NCI-H1417 treated with DMSO at 0.1 percent for 48 hours (cell line): ENCODE measurements at regions not wholly inside any gene's neighbourhood (a gene's known extent, or its start where the extent isn't known, plus 50 kb on each side); places are given as distances from the start of the nearest gene placed in this dataset.
"Not testable (repeated sequence)": the region's sequence is repeated elsewhere in the genome, so short reads cannot be mapped to it uniquely, and the experiment has no call there.

Experiments used
- DNase-seq: peaks from one replicate; lab custom pipeline; 2025; lab: John Stamatoyannopoulos, UW

GRCh38 chr2:7430421-7430868 lies 513.2 kb downstream of the RNF144A start:
- no peak for DNase-seq

DNA sequence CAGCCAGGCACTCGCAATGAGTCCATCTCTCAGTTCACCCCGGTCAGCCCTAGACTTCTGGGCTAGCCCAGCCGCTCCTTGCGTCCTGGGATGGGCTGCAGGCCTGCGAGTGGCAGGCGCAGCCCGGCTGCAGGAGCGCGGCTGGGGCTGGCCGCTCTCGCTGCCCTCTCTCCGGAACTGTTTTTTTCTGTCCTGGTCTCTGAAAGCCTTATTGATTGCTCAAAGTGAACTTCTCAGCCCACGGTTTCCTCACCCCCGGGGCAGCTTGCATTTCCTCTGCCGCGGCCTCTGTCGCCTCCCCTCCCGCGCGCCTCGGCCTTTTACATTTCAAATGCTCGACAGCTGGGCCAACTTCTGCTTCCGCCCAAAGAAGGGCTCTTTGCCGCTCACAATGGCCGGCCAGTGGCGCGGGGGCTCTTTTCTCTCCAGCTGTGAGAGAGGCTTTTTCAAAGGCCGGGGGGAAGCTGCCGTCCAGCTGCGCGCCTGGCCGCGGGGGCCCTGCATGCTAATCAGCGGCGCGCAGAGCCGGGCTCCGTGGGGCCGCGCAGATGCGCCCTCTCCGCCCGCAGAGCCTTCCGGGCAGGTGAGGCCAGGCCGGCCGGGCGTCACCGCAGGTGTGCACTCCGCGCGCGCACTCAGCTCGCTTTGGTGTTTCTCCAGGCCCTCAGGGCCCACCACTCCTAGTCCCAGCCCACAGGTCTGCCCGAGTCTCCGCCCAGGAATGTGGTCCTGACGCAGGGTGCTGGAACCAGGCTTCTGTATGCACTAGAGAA lies 513.8 kb downstream of the RNF144A start:
- no peak for DNase-seq

DNA sequence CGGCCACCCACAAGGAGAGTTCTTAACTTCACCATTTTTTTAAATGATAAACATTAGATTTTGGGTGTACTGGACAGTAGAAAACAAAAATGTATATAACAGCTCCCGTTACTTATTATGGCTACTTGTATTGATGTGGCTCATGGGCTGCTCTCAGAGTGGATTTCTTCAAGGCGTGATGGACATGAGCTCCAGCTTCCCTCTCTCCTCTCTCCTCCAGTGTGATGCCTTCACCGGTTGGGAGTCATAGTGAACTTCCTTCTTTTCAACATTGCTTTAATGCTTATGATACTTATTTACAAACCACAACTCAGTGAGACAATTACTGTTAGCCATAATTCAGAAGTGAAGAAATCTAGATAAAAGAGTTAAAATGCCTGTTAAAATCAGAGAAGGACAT lies 515.2 kb downstream of the RNF144A start:
- no peak for DNase-seq

DNA sequence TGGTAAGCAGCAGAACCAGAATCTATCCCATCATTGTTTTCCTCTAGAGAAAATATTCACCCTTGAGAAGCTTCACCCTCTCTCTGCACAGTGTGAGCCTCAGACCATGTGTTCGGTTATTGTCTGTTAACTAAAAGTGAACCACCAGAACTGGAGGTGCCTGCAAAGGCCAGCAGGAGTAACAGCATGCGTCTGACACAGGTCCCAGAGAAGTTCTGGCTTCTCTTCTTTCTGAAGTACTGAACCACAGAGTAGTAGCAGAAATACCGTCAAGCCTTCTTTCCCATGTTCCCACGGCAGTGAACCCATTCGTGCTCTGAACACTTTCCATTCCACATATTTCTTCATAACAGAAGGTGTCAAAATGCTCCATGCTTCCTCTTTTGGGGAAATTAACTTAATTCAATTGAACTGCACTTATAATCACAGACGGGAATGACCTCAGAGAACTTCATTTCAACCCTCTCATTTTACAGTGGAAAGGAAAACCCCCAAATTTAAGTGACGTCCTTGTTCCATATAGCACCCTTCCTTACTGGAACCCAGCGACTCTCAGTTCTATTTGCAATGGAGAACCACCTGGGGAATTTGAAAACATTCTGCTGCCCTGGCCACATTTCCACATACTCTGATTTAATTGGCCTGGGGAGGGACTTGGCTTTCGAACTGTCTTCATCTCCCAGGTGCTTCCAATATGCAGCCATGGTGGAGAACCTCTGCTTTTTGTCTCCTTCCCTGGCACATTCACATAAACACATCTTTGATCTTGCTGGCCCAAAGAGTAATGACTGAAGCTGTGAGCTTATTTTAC lies 519.1 kb downstream of the RNF144A start:
- DNase-seq: no peak

GRCh38 chr2:7437141-7437540 lies 519.9 kb downstream of the RNF144A start:
- DNase-seq: no peak

DNA sequence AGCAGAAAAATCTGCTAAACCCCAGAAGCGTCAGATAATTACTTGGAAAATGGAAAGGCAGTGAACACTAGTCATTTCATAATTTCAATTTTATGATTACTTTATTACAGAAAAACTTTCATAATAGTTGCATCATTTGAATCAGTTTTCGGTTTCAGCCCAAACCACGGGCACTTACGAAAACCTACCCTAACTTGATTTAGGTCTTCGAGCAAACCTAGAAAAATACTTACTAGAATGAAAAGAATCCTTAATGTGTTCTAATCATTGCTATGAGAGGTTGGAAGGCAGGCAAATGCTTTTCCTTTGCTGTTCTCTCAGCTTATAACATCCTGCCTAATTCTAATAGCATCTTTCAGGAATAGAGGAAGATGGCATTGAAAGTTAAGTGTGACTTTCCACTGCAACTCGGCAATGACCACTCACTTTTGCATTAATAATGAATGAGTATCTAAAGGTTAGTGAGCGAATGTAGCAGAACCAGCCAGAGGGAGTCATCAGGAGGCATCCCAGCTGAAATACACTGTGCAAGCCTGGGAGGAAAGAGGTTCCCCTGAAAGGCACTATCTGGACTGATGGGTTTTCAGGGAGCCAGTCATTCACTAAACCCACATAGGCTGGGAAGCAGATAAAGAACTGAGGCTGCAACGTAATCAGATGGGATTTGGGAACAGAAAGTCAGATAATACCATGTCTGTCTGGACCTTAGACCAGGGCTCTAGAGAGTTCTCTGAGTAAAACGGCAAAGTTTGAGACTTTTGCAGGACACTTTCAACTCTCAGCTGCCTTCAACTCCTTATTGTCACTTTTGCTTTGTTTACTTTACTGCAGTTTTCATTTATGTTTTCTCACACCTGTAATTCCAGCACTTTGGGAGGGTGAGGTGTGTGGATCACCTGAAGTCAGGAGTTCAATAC lies 520.8 kb downstream of the RNF144A start:
- no peak for DNase-seq

DNA sequence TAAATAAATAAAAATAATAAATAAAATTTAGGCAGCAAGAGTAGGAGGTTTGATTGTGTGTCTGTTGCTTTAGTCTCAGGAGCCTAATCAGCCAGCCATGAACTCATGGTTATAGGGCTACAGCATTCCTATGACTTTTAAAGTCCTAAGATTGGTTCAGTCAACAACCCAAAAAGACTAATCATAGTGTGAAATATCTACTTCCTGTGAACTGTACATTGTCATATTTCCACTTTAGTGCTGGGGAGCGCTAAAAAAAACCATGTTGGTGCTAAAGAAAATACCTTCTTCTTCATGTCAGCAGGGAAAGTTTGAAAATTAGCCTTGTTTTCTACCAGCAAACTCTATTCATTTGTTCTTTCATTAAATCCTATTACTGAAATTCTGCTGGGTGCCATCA lies 521.6 kb downstream of the RNF144A start:
- DNase-seq: no peak

GRCh38 chr2:7440977-7441376 lies 523.8 kb downstream of the RNF144A start:
- no peak for DNase-seq

- DNase-seq: not testable (repeated sequence)
Observed at GRCh38 chr2:7441841-7442240, 524.6 kb downstream of the RNF144A start.

- DNase-seq: no peak
Observed at GRCh38 chr2:7444626-7445025, 527.4 kb downstream of the RNF144A start.

DNA sequence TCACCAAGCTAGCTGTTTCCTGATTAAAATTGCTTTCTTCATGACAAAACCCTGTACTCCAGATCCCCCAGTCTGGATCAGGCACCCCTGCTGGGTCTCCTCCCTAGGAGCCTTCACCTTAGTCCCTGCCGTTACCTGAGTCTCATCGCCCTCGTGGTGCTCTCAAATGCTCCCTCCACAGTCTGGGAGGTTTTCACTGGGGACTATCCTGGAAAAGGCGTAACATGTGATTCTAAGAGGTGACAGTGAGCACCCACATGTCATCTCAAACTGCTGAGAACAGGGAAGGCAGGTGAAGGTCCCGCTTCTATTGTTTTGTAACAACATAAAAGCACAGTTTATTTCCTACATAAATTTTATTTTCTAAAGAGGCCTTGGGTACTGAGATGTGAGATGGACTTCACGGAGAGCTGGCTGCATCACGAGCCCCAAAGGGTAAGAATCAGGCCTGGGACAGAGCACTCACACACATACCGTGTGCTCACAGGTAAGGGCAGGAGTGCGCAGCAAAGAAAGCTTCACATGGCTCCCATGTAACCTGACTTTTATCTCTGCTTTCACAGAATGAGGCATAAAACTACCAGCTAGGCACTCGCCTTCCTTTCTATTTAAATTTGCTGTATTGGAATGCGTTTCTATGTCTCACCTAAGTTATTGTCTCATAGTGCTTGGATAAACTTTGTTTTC lies 531.5 kb downstream of the RNF144A start:
- no peak for DNase-seq

- DNase-seq: no peak
Observed at GRCh38 chr2:7449298-7449697, 532.1 kb downstream of the RNF144A start.

DNA sequence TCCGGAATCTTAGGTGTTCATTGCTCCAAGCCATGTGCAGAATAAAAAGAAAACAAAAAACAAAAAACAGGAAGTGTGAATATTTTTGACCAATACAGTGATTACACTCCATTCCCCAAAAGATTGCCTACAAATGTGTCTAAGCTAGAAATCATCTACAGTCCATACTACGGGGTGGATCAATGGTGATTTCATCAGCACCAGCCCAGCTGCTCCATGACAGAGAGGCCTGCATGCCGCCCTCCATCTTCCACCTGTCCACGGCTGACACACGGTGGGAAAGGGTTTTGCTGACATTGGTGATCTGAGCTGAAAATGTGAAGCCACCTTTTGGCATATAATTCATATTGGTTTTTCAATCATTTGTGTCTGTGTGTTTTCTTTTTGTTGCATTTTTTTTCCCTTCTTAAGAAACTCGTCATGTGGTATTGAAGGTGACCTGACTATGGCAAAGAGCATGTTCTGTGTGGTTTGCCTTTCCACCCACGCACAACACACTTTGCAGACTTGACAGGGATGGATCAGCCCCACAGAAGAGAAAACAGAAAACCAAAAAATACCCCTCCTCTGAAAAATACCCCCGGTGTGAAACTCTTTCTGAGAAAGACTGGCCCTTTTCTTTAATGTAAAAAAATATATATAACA lies 533.1 kb downstream of the RNF144A start:
- no peak for DNase-seq

DNA sequence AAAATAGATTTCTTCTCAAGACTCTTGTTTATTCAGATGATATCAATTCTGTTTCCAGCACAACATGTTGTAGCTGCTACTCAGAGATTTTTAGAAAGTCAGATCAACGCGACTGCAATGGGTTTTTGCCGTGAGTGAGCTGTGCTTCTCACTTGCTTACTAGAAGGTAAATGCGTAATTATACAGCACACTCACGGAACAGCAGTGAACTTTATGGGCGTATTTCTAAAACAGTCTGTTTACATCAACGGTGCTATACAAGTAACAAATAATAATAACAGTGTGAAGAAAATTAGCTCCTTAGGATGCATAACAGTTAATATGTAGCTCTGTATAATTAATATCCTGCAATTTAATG lies 533.6 kb downstream of the RNF144A start:
- no peak for DNase-seq

- no peak for DNase-seq
Observed at GRCh38 chr2:7452110-7452876, 535.1 kb downstream of the RNF144A start.

- DNase-seq: no peak
Observed at GRCh38 chr2:7454592-7454991, 537.4 kb downstream of the RNF144A start.

DNA sequence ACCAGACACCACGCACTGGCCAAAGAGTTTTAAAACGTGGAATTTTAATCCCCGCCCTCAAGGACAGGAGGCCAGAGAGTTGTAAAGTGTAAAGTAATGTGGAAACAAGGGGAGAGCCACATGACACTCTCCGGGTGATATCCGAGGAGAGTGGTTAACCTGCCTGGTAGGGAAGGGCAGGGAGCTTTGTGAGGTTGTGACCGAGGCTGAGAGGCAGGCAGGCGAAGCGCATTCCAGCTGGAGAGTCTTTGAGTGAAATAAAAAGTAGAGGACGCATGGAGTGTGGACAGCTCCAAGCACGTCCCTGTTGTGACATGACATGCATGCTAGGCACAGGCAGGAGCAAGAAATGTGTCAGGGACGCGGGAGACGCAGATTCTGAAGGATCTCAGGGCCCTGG lies 539.5 kb downstream of the RNF144A start:
- DNase-seq: no peak

- DNase-seq: no peak
Observed at GRCh38 chr2:7458066-7458465, 540.9 kb downstream of the RNF144A start.

- no peak for DNase-seq
Observed at GRCh38 chr2:7467782-7468447, 550.7 kb downstream of the RNF144A start.

DNA sequence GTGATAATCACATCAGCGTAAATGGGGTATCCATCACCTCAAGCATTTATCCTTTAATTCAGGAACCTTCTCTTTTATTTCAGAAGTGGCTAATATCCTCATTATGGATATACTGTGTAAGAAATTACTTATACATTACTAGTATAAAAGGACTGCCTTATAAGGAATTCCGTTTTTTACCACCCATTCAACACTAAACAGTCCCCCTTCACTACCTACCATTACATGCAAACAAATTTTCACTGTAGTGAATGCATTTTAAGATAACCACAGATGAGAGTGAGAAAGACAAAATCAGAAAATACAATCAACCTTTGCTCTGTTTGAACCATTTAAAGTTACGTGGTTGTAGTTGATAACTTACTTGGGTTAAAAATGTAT lies 551.2 kb downstream of the RNF144A start:
- DNase-seq: no peak
